GM12878 (cell line): ENCODE measurements at regions not wholly inside any gene's neighbourhood (a gene's known extent, or its start where the extent isn't known, plus 50 kb on each side); places are given as distances from the start of the nearest gene placed in this dataset.

ENCODE experiments used
- ATAC-seq: fragments of 200-7000 bp; cut with Tn5 transposase; 3 replicates; pipeline ENCODE4 v1.9.1; 2020; ENCODE audit warnings: mild to moderate bottlenecking, moderate library complexity
- BruUV-seq: library from RNA; stranded (reverse); fragments of 400-500 nt; replicated peaks from 2 replicates; lab custom pipeline; 2021; lab: Mats Ljungman, UMichigan
- CTCF ChIA-PET: fragments of 300-600 bp; sonication (Branson Sonifier 250); formaldehyde crosslinking; extraction: SDS; loops from one replicate; lab custom pipeline; 2021; ENCODE audit warnings: inconsistent platforms; lab: Yijun Ruan, JAX
- POLR2A ChIA-PET: fragments of 350-600 bp; formaldehyde crosslinking; extraction: SDS; loops from one replicate; lab custom pipeline; 2021; ENCODE audit warnings: inconsistent platforms; lab: Charles Lee
- RAD21 ChIA-PET: fragments of 300-600 bp; sonication (Branson Sonifier 250); formaldehyde crosslinking; loops from one replicate; lab custom pipeline; 2023; ENCODE audit warnings: antibody characterized with exemption; ENCODE audit not compliant: unreplicated experiment; lab: Charles Lee
- SMC1A ChIA-PET: fragments of 300-600 bp; sonication (Branson Sonifier 250); formaldehyde crosslinking; loops from one replicate; lab custom pipeline; 2023; ENCODE audit not compliant: unreplicated experiment, uncharacterized antibody; lab: Charles Lee
- DNase-seq: peaks from one replicate; pipeline ENCODE4 v3.0.0-alpha.2; 2011; ENCODE audit warnings: low read depth, low spot score
- FAIRE-seq: peaks from 3 replicates; lab custom pipeline; 2011; peaks lifted over from hg19 to GRCh38; lab: Jason Lieb, UNC
- H2AFZ ChIP-seq: 2 replicates; pipeline ENCODE4 v1.6.0; 2011; ENCODE audit warnings: low read depth, low read length, control low read depth; ENCODE audit not compliant: control insufficient read depth
- H3K27ac ChIP-seq: 2 replicates; pipeline ENCODE4 v1.5.1; 2011; ENCODE audit warnings: control low read depth; ENCODE audit not compliant: control insufficient read depth, insufficient read depth
- H3K27me3 ChIP-seq, 2 experiments: replicated peaks in 1 of 2; 2 replicates each; pipeline versions ENCODE4 v1.6.0 to v1.6.1; 2011; ENCODE audit warnings: low read length in 1 of 2; ENCODE audit not compliant: control insufficient read depth in 2 of 2, insufficient read depth in 2 of 2
- H3K36me3 ChIP-seq, 2 experiments: 2 replicates each; pipeline ENCODE4 v1.5.1; 2011; ENCODE audit warnings: low read length in 1 of 2; ENCODE audit not compliant: control insufficient read depth in 2 of 2, insufficient read depth in 2 of 2
- H3K4me1 ChIP-seq: 2 replicates; pipeline ENCODE4 v1.6.1; 2011; ENCODE audit warnings: mild to moderate bottlenecking, low read length, moderate library complexity, mixed read lengths; ENCODE audit not compliant: control insufficient read depth, insufficient read depth
- H3K4me2 ChIP-seq: 2 replicates; pipeline ENCODE4 v1.6.0; 2011; ENCODE audit warnings: control low read depth; ENCODE audit not compliant: control insufficient read depth, insufficient read depth
- H3K4me3 ChIP-seq: fragments of 200-600 bp; sonication (generic); 2 replicates; pipeline ENCODE4 v1.5.1; 2016
- H3K79me2 ChIP-seq: 2 replicates; pipeline ENCODE4 v1.6.0; 2011; ENCODE audit warnings: low read length; ENCODE audit not compliant: control insufficient read depth, insufficient read depth
- H3K9ac ChIP-seq: 2 replicates; pipeline ENCODE4 v1.8.0; 2011; ENCODE audit warnings: low read length, control low read depth, mixed read lengths; ENCODE audit not compliant: control insufficient read depth, insufficient read depth
- H3K9me3 ChIP-seq: replicated peaks from 3 replicates; pipeline ENCODE4 v1.5.1; 2011; ENCODE audit warnings: mild to moderate bottlenecking, low read length; ENCODE audit not compliant: control insufficient read depth, insufficient read depth
- H4K20me1 ChIP-seq: 2 replicates; pipeline ENCODE4 v1.6.0; 2011; ENCODE audit not compliant: control insufficient read depth, insufficient read depth
- ASH2L ChIP-seq: fragments of 300-600, 200-600 bp; sonication (generic); IDR thresholded peaks from 2 replicates; pipeline ENCODE4 v1.6.1; 2017; ENCODE audit warnings: low read depth, mild to moderate bottlenecking, borderline replicate concordance
- FOXM1 ChIP-seq: IDR thresholded peaks from 2 replicates; pipeline ENCODE4 v1.6.1; 2012; ENCODE audit warnings: low read depth, mild to moderate bottlenecking, inconsistent platforms, low read length, moderate library complexity
- IRF4 ChIP-seq: IDR thresholded peaks from 2 replicates; pipeline ENCODE4 v1.6.1; 2011; ENCODE audit warnings: low read depth, low read length
- RFX5 ChIP-seq: IDR thresholded peaks from 2 replicates; pipeline ENCODE4 v1.6.1; 2011; ENCODE audit warnings: low read depth, low read length, improper control_type of control experiment
- SIN3A ChIP-seq: IDR thresholded peaks from 2 replicates; pipeline ENCODE4 v1.6.1; 2012; ENCODE audit warnings: low read depth, low read length, improper control_type of control experiment
- SPI1 ChIP-seq: IDR thresholded peaks from 2 replicates; pipeline ENCODE4 v1.6.1; 2011; ENCODE audit warnings: low read depth, mild to moderate bottlenecking, low read length, moderate library complexity, borderline replicate concordance; ENCODE audit not compliant: insufficient read depth
- STAT1 ChIP-seq: fragments of 450-650 bp; conservative IDR thresholded peaks from 2 replicates; pipeline ENCODE4 v1.6.1; 2014; ENCODE audit warnings: antibody characterized with exemption, mild to moderate bottlenecking
- ZNF274 ChIP-seq: IDR thresholded peaks from one replicate; pipeline ENCODE4 v1.8.0; 2011; ENCODE audit not compliant: insufficient read length, insufficient read depth
- in situ Hi-C: fragments of 300-500 bp; cut with MboI; formaldehyde crosslinking; loops from 9 replicates; pipeline ENCODE4 v1.14.3; 2018; ENCODE audit warnings: mixed read lengths
- intact Hi-C: fragments of 100-400 bp; cut with micrococcal nuclease; formaldehyde crosslinking; loops from one replicate; pipeline ENCODE4 v1.14.2; 2022; ENCODE audit not compliant: unreplicated experiment
- TF ChIP-seq, protein P1 (sequence below): IDR thresholded peaks from 2 replicates; pipeline ENCODE4 v1.6.1; 2012; ENCODE audit warnings: low read depth, low read length, improper control_type of control experiment

DNA sequence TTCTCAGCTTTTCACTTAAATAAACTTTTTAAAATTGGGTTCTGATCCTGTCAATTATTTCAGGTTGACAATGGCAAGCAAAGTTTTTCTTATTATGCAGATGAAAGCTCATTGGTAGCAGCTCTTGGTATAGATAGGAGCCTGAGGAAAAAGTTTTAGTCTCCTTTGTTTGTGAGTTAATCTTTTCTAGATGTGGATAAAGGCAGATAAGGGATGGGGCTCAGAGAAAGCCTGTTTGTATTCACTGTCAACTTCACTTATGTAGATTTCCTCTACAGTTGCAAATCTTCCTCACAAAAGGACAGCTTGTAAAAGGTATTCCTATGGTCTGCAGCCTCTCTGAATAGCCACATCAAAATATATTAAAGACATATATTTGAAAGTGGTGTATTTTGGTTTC, 224.5 kb upstream of the SPOPL start:
- in situ Hi-C loops (no loop called here), intact Hi-C loops (no loop called here)
- H3K9me3 ChIP-seq = no peaks in the 10 kb centered on the region
- BruUV-seq = no TSS peak
- ATAC-seq = no peak
- H3K79me2 ChIP-seq = no peaks in the 10 kb centered on the region
- no peak for FAIRE-seq
- ChIA-PET POLR2A (no interaction called here), SMC1A (interaction anchor here (0.8 to 1.6 kb wide), 4 partner anchors 11 to 38 kb away, joined by 3 to 7 read pairs (median 4); no protein-coding TSS in a partner anchor), RAD21 (interaction anchor here (0.8 kb wide), 1 partner anchor 11 kb away, joined by 3 read pairs; no protein-coding TSS in a partner anchor), CTCF (interaction anchor here (2.0 kb wide), 1 partner anchor 11 kb away, joined by 5 read pairs; no protein-coding TSS in a partner anchor)
- H2AFZ ChIP-seq = no peak overlapping the region
- H3K9ac ChIP-seq = no peak overlapping the region
- no peaks in the 10 kb centered on the region; a peak in 1 of 4 replicates for H3K36me3 ChIP-seq
- DNase-seq = no peak
- no peaks in the 10 kb centered on the region for H3K4me1 ChIP-seq
- H4K20me1 ChIP-seq = no peaks in the 10 kb centered on the region
- H3K4me3 ChIP-seq = no peak overlapping the region
- H3K27ac ChIP-seq = no peak overlapping the region
- no peak for TF ChIP-seq IRF4
- TF ChIP-seq ASH2L = no peak
- no peak for TF ChIP-seq SPI1
- TF ChIP-seq RFX5 = no peak
- no peak for TF ChIP-seq FOXM1
- no peak for TF ChIP-seq ZNF274
- TF ChIP-seq, protein P1, sequence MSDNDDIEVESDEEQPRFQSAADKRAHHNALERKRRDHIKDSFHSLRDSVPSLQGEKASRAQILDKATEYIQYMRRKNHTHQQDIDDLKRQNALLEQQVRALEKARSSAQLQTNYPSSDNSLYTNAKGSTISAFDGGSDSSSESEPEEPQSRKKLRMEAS = no peak
- no peak overlapping the region for H3K4me2 ChIP-seq
- H3K27me3 ChIP-seq = no peaks in the 10 kb centered on the region

DNA sequence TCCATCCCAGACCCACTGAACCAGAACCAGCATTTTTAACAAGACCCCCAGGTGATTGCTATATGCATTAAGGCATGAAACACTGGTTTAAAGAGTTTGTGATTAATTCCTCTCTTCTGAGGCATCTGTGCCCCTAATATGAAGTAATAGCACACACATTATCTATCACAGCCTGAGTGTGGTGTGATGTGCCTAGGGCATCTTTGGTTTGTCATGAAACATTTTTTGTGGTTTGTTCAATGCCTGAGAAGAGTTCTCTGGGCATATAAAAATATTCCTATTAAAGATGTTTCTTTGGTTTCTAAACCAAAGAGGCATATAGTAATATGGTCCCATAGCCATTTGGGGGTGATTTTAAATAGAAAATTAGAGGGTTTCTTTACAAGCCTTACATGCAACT, 221.7 kb upstream of the SPOPL start:
- TF ChIP-seq SIN3A (no peak), STAT1 (no peak)
- no peaks in the 10 kb centered on the region for H3K4me1 ChIP-seq
- no TSS peak for BruUV-seq
- FAIRE-seq (no peak), DNase-seq (no peak), ATAC-seq (no peak)
- H3K27ac ChIP-seq = no peak overlapping the region
- H3K27me3 ChIP-seq = no peaks in the 10 kb centered on the region
- no peaks in the 10 kb centered on the region for H3K79me2 ChIP-seq
- CTCF ChIA-PET = interaction anchor here (1.3 to 1.6 kb wide), 2 partner anchors 10 to 95 kb away, joined by 3 read pairs; no protein-coding TSS in a partner anchor
- no peak overlapping the region for H2AFZ ChIP-seq
- in situ Hi-C loops (no loop called here), intact Hi-C loops (no loop called here)
- no peak overlapping the region for H3K4me2 ChIP-seq
- no peak overlapping the region for H3K4me3 ChIP-seq
- H3K36me3 ChIP-seq = no peaks in the 10 kb centered on the region; a peak in 1 of 4 replicates
- H3K9me3 ChIP-seq = no peaks in the 10 kb centered on the region
- no peak overlapping the region for H3K9ac ChIP-seq
- POLR2A ChIA-PET = no interaction called here
- SMC1A ChIA-PET = interaction anchor here (1.0 to 1.3 kb wide), 4 partner anchors 9 to 18 kb away, joined by 3 to 4 read pairs (median 3); no protein-coding TSS in a partner anchor
- no peaks in the 10 kb centered on the region for H4K20me1 ChIP-seq
- RAD21 ChIA-PET = no interaction called here
